ENCODE measurements at regions not wholly inside any gene's neighbourhood (a gene's known extent, or its start where the extent isn't known, plus 50 kb on each side); places are given as distances from the start of the nearest gene placed in this dataset.

- TF ChIP-seq CTCF (IDR thresholded peaks at IDR 0.05) = no peak
- H3K4me1 Mint-ChIP-seq (ENCODE audit: unreplicated experiment) = peaks cover 48% of the 10 kb centered on the region
- H3K36me3 Mint-ChIP-seq (ENCODE audit: unreplicated experiment) = no peaks in the 10 kb centered on the region
- H3K27me3 Mint-ChIP-seq (ENCODE audit: unreplicated experiment) = no peaks in the 10 kb centered on the region
- H3K4me3 Mint-ChIP-seq (ENCODE audit: unreplicated experiment) = no peak overlapping the region
- peak overlapping the region; percentile 59 for H3K27ac Mint-ChIP-seq (ENCODE audit: unreplicated experiment)
- H3K9me3 Mint-ChIP-seq (ENCODE audit: unreplicated experiment) = no peaks in the 10 kb centered on the region
- DNase-seq (ENCODE audit: extremely low spot score, unreplicated experiment) = peak; percentile 75
Observed at GRCh38 chr9:89810431-89810830, 205.6 kb downstream of the GADD45G start.

DNA sequence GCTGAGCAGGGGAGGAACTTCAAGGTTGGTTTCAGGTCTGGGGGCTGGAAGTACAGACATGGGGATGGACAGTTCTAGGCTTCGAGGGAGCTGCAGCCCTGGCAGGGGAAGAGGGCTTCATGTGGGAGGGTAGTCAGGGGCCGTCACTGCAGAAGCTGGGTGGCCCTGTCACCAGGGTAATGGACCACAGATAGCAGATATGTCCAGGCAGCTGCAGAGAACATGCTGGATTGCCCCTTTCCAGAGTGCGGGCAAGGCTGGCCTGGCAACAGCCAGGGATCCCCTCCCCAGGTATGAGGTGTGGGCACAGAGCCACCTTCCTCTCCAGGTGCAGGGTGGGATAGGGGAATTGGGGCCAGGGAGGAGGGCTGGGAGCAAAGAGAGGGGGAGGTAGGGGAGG is 206.5 kb downstream of the GADD45G start:
- Mint-ChIP-seq H3K27ac (ENCODE audit: unreplicated experiment) (no peak overlapping the region), H3K4me1 (ENCODE audit: unreplicated experiment) (peaks cover 44% of the 10 kb centered on the region), H3K27me3 (ENCODE audit: unreplicated experiment) (no peaks in the 10 kb centered on the region), H3K4me3 (ENCODE audit: unreplicated experiment) (no peak overlapping the region), H3K9me3 (ENCODE audit: unreplicated experiment) (no peaks in the 10 kb centered on the region), H3K36me3 (ENCODE audit: unreplicated experiment) (no peaks in the 10 kb centered on the region)
- DNase-seq (ENCODE audit: extremely low spot score, unreplicated experiment) = peak; percentile 65
- TF ChIP-seq CTCF (IDR thresholded peaks at IDR 0.05) = no peak

DNA sequence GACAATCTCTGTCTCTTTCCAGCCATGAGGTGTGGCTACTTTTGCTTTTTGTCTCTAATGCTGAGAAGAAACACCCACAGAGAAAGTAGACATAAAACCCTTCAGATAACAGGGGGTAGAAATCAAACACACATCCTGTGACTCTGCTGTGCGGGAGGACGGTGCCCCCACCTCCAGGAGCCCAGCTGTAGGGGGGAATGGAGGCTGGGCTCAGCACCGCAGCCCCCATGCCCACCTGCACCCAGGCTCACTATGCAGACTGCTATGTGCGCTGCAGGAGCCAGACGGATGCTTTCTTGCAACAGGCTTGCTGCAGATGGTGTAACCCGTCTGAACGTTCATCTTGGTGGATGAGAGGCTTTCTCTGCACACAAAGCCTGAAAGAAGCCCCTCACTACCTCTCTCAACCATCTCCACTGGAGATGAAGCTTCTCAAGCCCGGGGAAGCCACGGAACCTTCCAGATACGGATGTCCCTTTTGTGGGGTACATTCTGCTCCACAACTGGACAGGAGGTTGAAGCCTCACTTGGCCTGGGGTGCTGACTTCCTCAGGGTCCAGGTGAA is 207.2 kb downstream of the GADD45G start:
- H3K36me3 Mint-ChIP-seq (ENCODE audit: unreplicated experiment) = no peaks in the 10 kb centered on the region
- H3K27me3 Mint-ChIP-seq (ENCODE audit: unreplicated experiment) = no peaks in the 10 kb centered on the region
- no peak overlapping the region for H3K27ac Mint-ChIP-seq (ENCODE audit: unreplicated experiment)
- peaks cover 44% of the 10 kb centered on the region for H3K4me1 Mint-ChIP-seq (ENCODE audit: unreplicated experiment)
- peak; percentile 73 for DNase-seq (ENCODE audit: extremely low spot score, unreplicated experiment)
- no peak overlapping the region for H3K4me3 Mint-ChIP-seq (ENCODE audit: unreplicated experiment)
- no peak for TF ChIP-seq CTCF (IDR thresholded peaks at IDR 0.05)
- H3K9me3 Mint-ChIP-seq (ENCODE audit: unreplicated experiment) = no peaks in the 10 kb centered on the region

DNA sequence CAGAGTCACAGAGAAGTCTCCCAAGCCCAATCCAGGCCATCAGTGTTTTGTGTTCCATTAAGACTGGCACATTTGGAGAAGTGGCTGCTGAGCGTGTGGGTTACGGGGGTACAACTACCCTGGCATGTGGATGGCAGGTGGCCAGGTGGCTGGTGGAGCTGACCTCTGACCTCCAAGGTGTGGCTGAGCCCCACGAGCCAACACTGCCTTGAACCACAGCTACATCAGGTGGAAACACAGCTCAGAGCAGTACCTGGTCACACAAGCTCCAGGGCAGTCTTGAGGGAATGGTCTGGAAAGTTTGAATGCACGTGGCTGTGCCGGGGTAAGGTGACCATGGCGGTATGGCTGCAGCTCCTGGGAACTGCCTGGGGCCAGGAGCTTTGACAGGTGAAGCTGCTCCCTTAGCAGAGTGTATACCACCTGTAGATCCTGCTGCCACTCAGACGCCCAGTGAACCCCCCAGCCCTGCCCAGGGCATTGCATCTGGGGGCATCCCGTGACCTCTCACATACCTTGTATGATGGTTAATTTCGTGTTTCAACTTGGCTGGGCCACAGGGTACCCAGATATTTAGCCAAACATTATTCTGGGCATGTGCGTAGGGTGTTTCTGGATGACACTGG is 207.9 kb downstream of the GADD45G start:
- no peak overlapping the region for H3K27ac Mint-ChIP-seq (ENCODE audit: unreplicated experiment)
- H3K9me3 Mint-ChIP-seq (ENCODE audit: unreplicated experiment) = no peaks in the 10 kb centered on the region
- DNase-seq (ENCODE audit: extremely low spot score, unreplicated experiment) = peak; percentile 73
- no peak for TF ChIP-seq CTCF (IDR thresholded peaks at IDR 0.05)
- H3K4me1 Mint-ChIP-seq (ENCODE audit: unreplicated experiment) = peaks cover 40% of the 10 kb centered on the region
- no peaks in the 10 kb centered on the region for H3K36me3 Mint-ChIP-seq (ENCODE audit: unreplicated experiment)
- no peaks in the 10 kb centered on the region for H3K27me3 Mint-ChIP-seq (ENCODE audit: unreplicated experiment)
- no peak overlapping the region for H3K4me3 Mint-ChIP-seq (ENCODE audit: unreplicated experiment)

DNA sequence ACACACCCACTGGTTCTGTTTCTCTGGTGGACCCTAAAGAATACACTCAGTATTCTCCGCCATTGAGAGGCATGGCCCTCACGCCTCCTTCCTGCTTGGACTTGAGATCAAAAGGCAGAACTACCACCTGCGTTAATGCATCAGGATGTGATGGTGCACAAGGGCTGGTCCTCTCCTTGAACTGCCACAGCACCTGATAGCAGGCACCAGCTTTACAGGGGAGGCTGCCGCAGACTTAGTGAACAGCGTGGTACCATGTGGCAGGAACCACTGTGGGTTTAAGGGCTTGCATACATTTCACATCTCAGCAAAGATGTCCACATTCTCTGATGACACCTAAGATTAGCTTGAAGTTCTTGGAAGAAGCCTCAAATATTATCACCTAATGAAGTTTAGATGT is 208.7 kb downstream of the GADD45G start:
- H3K27me3 Mint-ChIP-seq (ENCODE audit: unreplicated experiment) = no peaks in the 10 kb centered on the region
- H3K4me3 Mint-ChIP-seq (ENCODE audit: unreplicated experiment) = no peak overlapping the region
- no peak for TF ChIP-seq CTCF (IDR thresholded peaks at IDR 0.05)
- H3K27ac Mint-ChIP-seq (ENCODE audit: unreplicated experiment) = no peak overlapping the region
- H3K36me3 Mint-ChIP-seq (ENCODE audit: unreplicated experiment) = no peaks in the 10 kb centered on the region
- H3K4me1 Mint-ChIP-seq (ENCODE audit: unreplicated experiment) = peaks cover 32% of the 10 kb centered on the region
- peak; percentile 36 for DNase-seq (ENCODE audit: extremely low spot score, unreplicated experiment)
- no peaks in the 10 kb centered on the region for H3K9me3 Mint-ChIP-seq (ENCODE audit: unreplicated experiment)
